Hepatocyte (in vitro differentiated cells): ENCODE measurements at regions not wholly inside any gene's neighbourhood (a gene's known extent, or its start where the extent isn't known, plus 50 kb on each side); places are given as distances from the start of the nearest gene placed in this dataset.

Experiments
- DNase-seq: peaks from one replicate; pipeline ENCODE4 v3.0.0-alpha.2; 2016; ENCODE audit warnings: low spot score
- H2AFZ ChIP-seq: fragments of 200-600 bp; sonication (generic); 2 replicates; pipeline ENCODE4 v1.6.0; 2016; ENCODE audit warnings: antibody characterized with exemption, mild to moderate bottlenecking
- H3K27ac ChIP-seq: fragments of 200-600 bp; sonication (generic); 2 replicates; pipeline ENCODE4 v1.5.1; 2016; ENCODE audit warnings: mild to moderate bottlenecking
- H3K27me3 ChIP-seq: fragments of 200-600 bp; sonication (generic); 2 replicates; pipeline ENCODE4 v1.6.1; 2016
- H3K36me3 ChIP-seq: fragments of 200-600 bp; sonication (generic); replicated peaks from 2 replicates; pipeline ENCODE4 v1.5.1; 2016; ENCODE audit warnings: low read depth; ENCODE audit not compliant: insufficient read depth
- H3K4me1 ChIP-seq: fragments of 200-600 bp; sonication (generic); 2 replicates; pipeline ENCODE4 v1.5.1; 2016; ENCODE audit warnings: mild to moderate bottlenecking, moderate library complexity; ENCODE audit not compliant: insufficient read depth
- H3K4me2 ChIP-seq: fragments of 200-600 bp; sonication (generic); 2 replicates; pipeline ENCODE4 v1.6.0; 2016
- H3K4me3 ChIP-seq: fragments of 200-600 bp; sonication (generic); 2 replicates; pipeline ENCODE4 v1.5.1; 2016; ENCODE audit warnings: mild to moderate bottlenecking
- H3K79me2 ChIP-seq: fragments of 200-600 bp; sonication (generic); 2 replicates; pipeline ENCODE4 v1.6.0; 2017; ENCODE audit warnings: mild to moderate bottlenecking
- H3K9me2 ChIP-seq: fragments of 200-600 bp; sonication (generic); replicated peaks from 2 replicates; pipeline ENCODE4 v1.6.0; 2017; ENCODE audit warnings: mild to moderate bottlenecking; ENCODE audit not compliant: insufficient read depth
- H3K9me3 ChIP-seq: fragments of 200-600 bp; sonication (generic); 2 replicates; pipeline ENCODE4 v1.5.1; 2016; ENCODE audit warnings: low read depth, mild to moderate bottlenecking
- H4K20me1 ChIP-seq: fragments of 200-600 bp; sonication (generic); 2 replicates; pipeline ENCODE4 v1.6.0; 2016; ENCODE audit warnings: mild to moderate bottlenecking; ENCODE audit not compliant: insufficient read depth, poor library complexity, severe bottlenecking
- EZH2 ChIP-seq: fragments of 200-600 bp; sonication (generic); IDR thresholded peaks from 2 replicates; pipeline ENCODE4 v1.6.1; 2016; ENCODE audit warnings: antibody characterized with exemption, mild to moderate bottlenecking, borderline replicate concordance
- EZH2phosphoT487 ChIP-seq: fragments of 200-600 bp; sonication (generic); IDR thresholded peaks from one replicate; pipeline ENCODE4 v1.6.1; 2018; ENCODE audit warnings: antibody characterized with exemption, mild to moderate bottlenecking, low read depth, moderate library complexity; ENCODE audit not compliant: unreplicated experiment, severe bottlenecking
- WGBS: methylation state at CpG from one replicate; pipeline ENCODE4 v1.1.6; 2016; ENCODE audit warnings: low lambda C conversion rate; ENCODE audit errors: missing lambda C conversion rate; 5-methylcytosine and 5-hydroxymethylcytosine counted together
- TF ChIP-seq, protein P1 (sequence below): fragments of 200-600 bp; sonication (generic); IDR thresholded peaks from 2 replicates; pipeline ENCODE4 v1.5.1; 2016; ENCODE audit warnings: antibody characterized with exemption, mild to moderate bottlenecking; ENCODE audit not compliant: poor library complexity

DNA sequence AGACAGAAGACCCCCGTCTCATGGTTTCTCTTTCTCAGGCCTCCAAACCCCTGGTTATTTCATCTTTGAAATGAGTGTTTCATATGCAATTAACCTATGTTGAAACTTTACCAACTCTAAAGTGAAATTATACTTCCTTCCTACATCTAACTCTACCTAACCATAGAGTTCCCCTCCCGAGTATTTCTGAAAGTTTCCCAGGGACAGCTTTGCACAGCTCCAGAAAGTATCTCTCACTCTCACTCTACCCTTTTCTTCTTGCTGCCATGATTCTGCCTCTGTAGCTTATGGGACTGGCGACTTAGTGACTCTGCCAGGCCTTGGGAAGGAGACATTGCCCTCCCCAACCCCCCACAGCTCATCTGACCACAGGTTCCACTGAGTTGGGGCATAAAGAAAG is 107.9 kb downstream of the B3GNT2 start:
- WGBS = 95% methylated on average over 3 of the region's 3 CpGs
- Histone ChIP-seq H2AFZ (no peak overlapping the region), H3K4me2 (no peak overlapping the region), H3K4me1 (peaks cover 26% of the 10 kb centered on the region), H4K20me1 (no peaks in the 10 kb centered on the region), H3K27me3 (no peaks in the 10 kb centered on the region), H3K4me3 (no peak overlapping the region), H3K27ac (no peak overlapping the region), H3K79me2 (no peaks in the 10 kb centered on the region), H3K9me3 (no peaks in the 10 kb centered on the region), H3K36me3 (no peaks in the 10 kb centered on the region), H3K9me2 (no peaks in the 10 kb centered on the region)
- no peak for TF ChIP-seq EZH2
- TF ChIP-seq, protein P1, sequence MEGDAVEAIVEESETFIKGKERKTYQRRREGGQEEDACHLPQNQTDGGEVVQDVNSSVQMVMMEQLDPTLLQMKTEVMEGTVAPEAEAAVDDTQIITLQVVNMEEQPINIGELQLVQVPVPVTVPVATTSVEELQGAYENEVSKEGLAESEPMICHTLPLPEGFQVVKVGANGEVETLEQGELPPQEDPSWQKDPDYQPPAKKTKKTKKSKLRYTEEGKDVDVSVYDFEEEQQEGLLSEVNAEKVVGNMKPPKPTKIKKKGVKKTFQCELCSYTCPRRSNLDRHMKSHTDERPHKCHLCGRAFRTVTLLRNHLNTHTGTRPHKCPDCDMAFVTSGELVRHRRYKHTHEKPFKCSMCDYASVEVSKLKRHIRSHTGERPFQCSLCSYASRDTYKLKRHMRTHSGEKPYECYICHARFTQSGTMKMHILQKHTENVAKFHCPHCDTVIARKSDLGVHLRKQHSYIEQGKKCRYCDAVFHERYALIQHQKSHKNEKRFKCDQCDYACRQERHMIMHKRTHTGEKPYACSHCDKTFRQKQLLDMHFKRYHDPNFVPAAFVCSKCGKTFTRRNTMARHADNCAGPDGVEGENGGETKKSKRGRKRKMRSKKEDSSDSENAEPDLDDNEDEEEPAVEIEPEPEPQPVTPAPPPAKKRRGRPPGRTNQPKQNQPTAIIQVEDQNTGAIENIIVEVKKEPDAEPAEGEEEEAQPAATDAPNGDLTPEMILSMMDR = no peak
- TF ChIP-seq EZH2phosphoT487 = no peak
- no peak for DNase-seq

DNA sequence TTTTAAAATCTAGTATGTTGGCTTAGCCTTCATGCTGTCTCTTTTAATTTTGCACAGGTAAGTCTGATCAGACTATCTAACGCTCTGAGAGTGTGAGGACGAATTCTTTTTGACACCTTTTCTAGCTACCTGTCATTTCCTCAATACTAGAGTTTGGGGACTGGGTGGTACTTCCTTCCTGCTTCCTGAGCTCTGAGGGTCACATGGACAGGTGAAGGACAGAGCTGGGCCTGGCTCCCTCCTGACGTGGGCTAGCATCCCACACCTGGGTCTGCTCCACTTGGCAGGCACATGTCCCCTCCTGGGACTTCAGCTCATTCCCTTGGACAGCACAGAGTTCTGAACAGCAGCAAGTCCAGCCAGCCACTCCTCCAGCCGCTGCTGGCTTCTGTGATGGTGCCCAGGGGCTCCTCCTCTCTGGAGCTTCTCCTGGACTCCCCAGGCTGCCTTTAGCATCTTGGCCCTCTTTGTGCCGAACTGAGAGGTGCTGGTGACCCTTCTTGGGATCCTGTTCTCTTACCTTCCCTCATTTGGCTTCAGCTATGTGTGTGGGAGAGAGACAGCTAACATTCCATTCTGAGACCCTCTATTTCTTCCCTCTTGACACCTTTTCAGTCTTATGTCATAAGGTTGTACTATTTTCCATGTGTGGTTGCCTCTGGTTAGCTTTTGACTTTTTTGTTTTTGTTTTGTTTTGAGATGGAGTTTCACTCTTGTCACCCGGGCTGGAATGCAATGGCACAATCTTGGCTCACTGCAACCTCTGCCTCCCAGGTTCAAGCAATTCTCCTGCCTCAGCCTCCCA is 106.9 kb downstream of the B3GNT2 start:
- 91% methylated on average over 6 of the region's 6 CpGs for WGBS
- Histone ChIP-seq H3K79me2 (no peaks in the 10 kb centered on the region), H3K9me3 (no peaks in the 10 kb centered on the region), H4K20me1 (no peaks in the 10 kb centered on the region), H3K4me2 (no peak overlapping the region), H3K27me3 (no peaks in the 10 kb centered on the region), H3K36me3 (no peaks in the 10 kb centered on the region), H3K9me2 (no peaks in the 10 kb centered on the region), H3K27ac (no peak overlapping the region), H3K4me1 (peaks cover 26% of the 10 kb centered on the region), H2AFZ (no peak overlapping the region), H3K4me3 (no peak overlapping the region)
- no peak for DNase-seq
- no peak for TF ChIP-seq EZH2
- TF ChIP-seq, protein P1 = no peak
- TF ChIP-seq EZH2phosphoT487 = no peak

DNA sequence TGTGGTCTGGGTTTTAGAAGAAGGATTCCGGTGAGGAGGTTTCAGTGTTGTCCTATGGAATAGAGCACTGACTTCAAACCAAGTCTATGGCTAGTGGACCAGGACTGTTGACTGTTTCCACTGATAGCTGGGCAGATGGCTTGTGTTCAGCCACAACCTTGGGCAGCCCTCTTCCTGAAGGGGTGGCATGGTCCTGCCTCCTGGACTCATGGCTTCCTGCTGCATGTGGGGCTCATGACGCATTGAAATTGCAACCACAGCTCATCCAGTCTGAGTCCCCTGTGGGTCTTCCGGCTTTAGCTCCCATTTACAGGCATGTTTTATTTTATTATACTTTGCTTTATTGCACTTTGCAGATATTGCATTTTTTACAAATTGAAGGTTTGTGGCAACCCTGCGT is 105.0 kb downstream of the B3GNT2 start:
- H3K4me3 ChIP-seq = no peak overlapping the region
- no peak for DNase-seq
- no peaks in the 10 kb centered on the region for H4K20me1 ChIP-seq
- H3K27ac ChIP-seq = no peak overlapping the region
- H3K9me2 ChIP-seq = no peaks in the 10 kb centered on the region
- H3K9me3 ChIP-seq = no peaks in the 10 kb centered on the region
- no peak overlapping the region for H2AFZ ChIP-seq
- no peaks in the 10 kb centered on the region for H3K79me2 ChIP-seq
- no peaks in the 10 kb centered on the region for H3K27me3 ChIP-seq
- peaks cover 22% of the 10 kb centered on the region for H3K4me1 ChIP-seq
- 74% methylated on average over 4 of the region's 4 CpGs for WGBS
- TF ChIP-seq, protein P1 = no peak
- TF ChIP-seq EZH2phosphoT487 (no peak), EZH2 (no peak)
- H3K36me3 ChIP-seq = no peaks in the 10 kb centered on the region
- H3K4me2 ChIP-seq = no peak overlapping the region
